ENCODE measurements at regions not wholly inside any gene's neighbourhood (a gene's known extent, or its start where the extent isn't known, plus 50 kb on each side); places are given as distances from the start of the nearest gene placed in this dataset.

GRCh38 chr6:33925936-33926335, 122.1 kb upstream of the MLN start:
- no peak for DNase-seq (ENCODE audit: low read depth, low spot score)
- H3K27ac ChIP-seq = no peak overlapping the region

- no peak overlapping the region for H3K27ac ChIP-seq
- no peak for DNase-seq (ENCODE audit: low read depth, low spot score)
These were observed 121.4 kb upstream of the MLN start for GRCh38 chr6:33925210-33925609.

- no peak for DNase-seq (ENCODE audit: low read depth, low spot score)
- H3K27ac ChIP-seq = no peak overlapping the region
These were observed 120.9 kb upstream of the MLN start for GRCh38 chr6:33924681-33925080.

- H3K27ac ChIP-seq = no peak overlapping the region
- no peak for DNase-seq (ENCODE audit: low read depth, low spot score)
These were observed 120.2 kb upstream of the MLN start for GRCh38 chr6:33923857-33924514.

GRCh38 chr6:33921745-33922144, 117.9 kb upstream of the MLN start:
- H3K27ac ChIP-seq = no peak overlapping the region
- no peak for DNase-seq (ENCODE audit: low read depth, low spot score)

GRCh38 chr6:33918175-33918695, 114.4 kb upstream of the MLN start:
- DNase-seq (ENCODE audit: low read depth, low spot score) = no peak
- no peak overlapping the region for H3K27ac ChIP-seq

- no peak for DNase-seq (ENCODE audit: low read depth, low spot score)
- H3K27ac ChIP-seq = no peak overlapping the region
These were observed 111.3 kb upstream of the MLN start for GRCh38 chr6:33915134-33915533.

- H3K27ac ChIP-seq = no peak overlapping the region
- DNase-seq (ENCODE audit: low read depth, low spot score) = no peak
These were observed 110.8 kb upstream of the MLN start for GRCh38 chr6:33914645-33915044.

- no peak for DNase-seq (ENCODE audit: low read depth, low spot score)
- no peak overlapping the region for H3K27ac ChIP-seq
These were observed 108.4 kb upstream of the MLN start for GRCh38 chr6:33912195-33912594.

GRCh38 chr6:33911488-33911887, 107.7 kb upstream of the MLN start:
- DNase-seq (ENCODE audit: low read depth, low spot score) = no peak
- no peak overlapping the region for H3K27ac ChIP-seq

- DNase-seq (ENCODE audit: low read depth, low spot score) = no peak
- no peak overlapping the region for H3K27ac ChIP-seq
These were observed 106.8 kb upstream of the MLN start for GRCh38 chr6:33910594-33910993.

- no peak for DNase-seq (ENCODE audit: low read depth, low spot score)
- no peak overlapping the region for H3K27ac ChIP-seq
These were observed 105.9 kb upstream of the MLN start for GRCh38 chr6:33909737-33910136.

- H3K27ac ChIP-seq = no peak overlapping the region
- DNase-seq (ENCODE audit: low read depth, low spot score) = no peak
These were observed 104.2 kb upstream of the MLN start for GRCh38 chr6:33908025-33908424.

GRCh38 chr6:33907227-33907626, 103.4 kb upstream of the MLN start:
- no peak overlapping the region for H3K27ac ChIP-seq
- no peak for DNase-seq (ENCODE audit: low read depth, low spot score)

- DNase-seq (ENCODE audit: low read depth, low spot score) = no peak
These were observed 102.6 kb upstream of the MLN start for GRCh38 chr6:33906439-33906838.

GRCh38 chr6:33905071-33905609, 101.3 kb upstream of the MLN start:
- no peak for DNase-seq (ENCODE audit: low read depth, low spot score)
- no peak overlapping the region for H3K27ac ChIP-seq

More at GRCh38 chr6:33906439-33906838, 102.6 kb upstream of the MLN start:
- no peak overlapping the region for H3K27ac ChIP-seq

- no peak for DNase-seq (ENCODE audit: low read depth, low spot score)
- no peak overlapping the region for H3K27ac ChIP-seq
These were observed 100.9 kb upstream of the MLN start for GRCh38 chr6:33904747-33905065.

- H3K27ac ChIP-seq = no peak overlapping the region
- no peak for DNase-seq (ENCODE audit: low read depth, low spot score)
These were observed 100.4 kb upstream of the MLN start for GRCh38 chr6:33904050-33904746.

GRCh38 chr6:33903579-33903978, 99.8 kb upstream of the MLN start:
- DNase-seq (ENCODE audit: low read depth, low spot score) = no peak
- H3K27ac ChIP-seq = no peak overlapping the region

- H3K27ac ChIP-seq = no peak overlapping the region
- DNase-seq (ENCODE audit: low read depth, low spot score) = no peak
These were observed 98.7 kb upstream of the MLN start for GRCh38 chr6:33902457-33902853.

- DNase-seq (ENCODE audit: low read depth, low spot score) = no peak
- no peak overlapping the region for H3K27ac ChIP-seq
These were observed 98.1 kb upstream of the MLN start for GRCh38 chr6:33901822-33902456.

Data from epithelial cell of prostate (primary cell).